Peyer's patch (tissue), 4 donors: ENCODE measurements at regions not wholly inside any gene's neighbourhood (a gene's known extent, or its start where the extent isn't known, plus 50 kb on each side); places are given as distances from the start of the nearest gene placed in this dataset.

Experiments used
- DNase-seq, 3 donors: peaks; one replicate each; pipeline ENCODE4 v3.0.0-alpha.2; 2017 to 2019
- H3K27ac ChIP-seq, 4 donors: fragments of 200-600 bp; sonication (generic); one replicate each; pipeline ENCODE4 v1.5.1; 2016 to 2019
- H3K27me3 ChIP-seq, 2 donors: fragments of 200-600 bp; sonication (generic); one replicate each; pipeline ENCODE4 v1.5.1; 2019
- H3K36me3 ChIP-seq, 3 donors: fragments of 200-600 bp; sonication (generic); one replicate each; pipeline ENCODE4 v1.5.1; 2016 to 2019
- H3K4me1 ChIP-seq, 4 donors: fragments of 200-600 bp; sonication (generic); one replicate each; pipeline ENCODE4 v1.5.1; 2016 to 2019
- H3K4me3 ChIP-seq, 4 donors: fragments of 200-600 bp; sonication (generic); 1 replicate in 3 of 4; 2 replicates in 1 of 4; pipeline ENCODE4 v1.5.1; 2016 to 2019; ENCODE audit warnings: mild to moderate bottlenecking in 1 of 4
- H3K9me3 ChIP-seq, 4 donors: fragments of 200-600 bp; sonication (generic); one replicate each; pipeline ENCODE4 v1.5.1; 2016 to 2019; ENCODE audit warnings: mild to moderate bottlenecking in 1 of 4
- CTCF ChIP-seq, 6 experiments: fragments of 450-650 bp in 4 of 6; fragments of 200-600 bp in 2 of 6; sonication (generic) in 1 of 6; IDR thresholded peaks; one replicate each; pipeline ENCODE4 v1.5.1; 2017 to 2019; ENCODE audit warnings: antibody characterized with exemption in 6 of 6, mild to moderate bottlenecking in 3 of 6, moderate library complexity in 1 of 6
- POLR2A ChIP-seq, 2 donors: fragments of 450-650 bp; IDR thresholded peaks; one replicate each; pipeline ENCODE4 v1.5.1; 2017; ENCODE audit warnings: antibody characterized with exemption in 2 of 2, mild to moderate bottlenecking in 2 of 2, moderate library complexity in 2 of 2

- DNase-seq: no peak
- Histone ChIP-seq H3K9me3 (no peaks in the 10 kb centered on the region), H3K4me3 (no peak overlapping the region), H3K4me1 (no peaks in the 10 kb centered on the region), H3K36me3 (no peaks in the 10 kb centered on the region), H3K27ac (no peak overlapping the region), H3K27me3 (no peaks in the 10 kb centered on the region)
- TF ChIP-seq CTCF (IDR thresholded peaks at IDR 0.05): no peak
Measured at GRCh38 chr14:98728836-98729235, 543.2 kb downstream of the BCL11B start.

DNA sequence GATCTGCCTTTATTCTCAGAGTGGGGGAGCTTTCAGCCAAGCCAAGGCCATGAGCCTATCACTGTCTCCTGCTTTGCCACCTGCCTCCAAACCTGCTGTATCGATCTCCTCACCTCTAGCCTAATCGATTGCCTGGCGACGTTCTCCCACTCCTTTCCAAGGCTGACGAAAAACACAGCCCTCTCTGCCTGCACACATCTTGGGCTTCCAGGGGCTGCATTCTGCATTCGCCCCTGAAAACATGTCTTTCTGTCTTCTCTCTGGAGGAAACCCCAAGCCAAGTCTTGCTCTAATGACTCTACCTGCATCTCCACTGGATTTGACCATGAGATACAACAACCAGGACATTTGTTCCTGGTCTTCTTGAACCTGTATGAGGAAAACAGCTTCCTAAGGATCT lies 540.7 kb downstream of the BCL11B start:
- Histone ChIP-seq H3K27ac (no peak overlapping the region), H3K36me3 (no peaks in the 10 kb centered on the region)
- no peak for TF ChIP-seq POLR2A (IDR thresholded peaks at IDR 0.05)
- no peak for TF ChIP-seq CTCF (IDR thresholded peaks at IDR 0.05)

DNA sequence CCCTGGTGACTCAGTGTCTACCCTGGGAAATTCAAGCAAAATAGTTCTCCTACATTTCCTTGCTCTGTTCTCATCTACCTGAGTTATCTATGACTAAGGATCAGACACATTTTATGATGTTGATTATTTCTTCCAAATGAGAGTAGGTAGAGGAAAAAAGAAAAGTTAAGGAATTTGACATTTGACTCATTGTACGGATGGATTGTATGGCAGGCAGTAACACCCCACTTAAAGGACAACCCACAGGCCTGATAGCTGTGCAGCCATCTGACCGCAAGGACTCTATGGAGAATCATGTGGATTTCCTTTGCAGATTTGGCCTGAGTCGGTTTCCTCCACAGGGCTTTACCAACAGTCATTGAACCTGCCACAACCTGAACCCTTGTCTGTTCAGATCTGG lies 540.3 kb downstream of the BCL11B start:
- H3K9me3 ChIP-seq: no peaks in the 10 kb centered on the region
- DNase-seq: no peak
- TF ChIP-seq POLR2A (IDR thresholded peaks at IDR 0.05) (no peak), CTCF (IDR thresholded peaks at IDR 0.05) (no peak)
- no peak overlapping the region for H3K27ac ChIP-seq
- H3K36me3 ChIP-seq: no peaks in the 10 kb centered on the region
- no peaks in the 10 kb centered on the region for H3K27me3 ChIP-seq
- H3K4me3 ChIP-seq: no peak overlapping the region
- no peaks in the 10 kb centered on the region for H3K4me1 ChIP-seq

More for the DNA sequence above, 540.7 kb downstream of the BCL11B start:
- no peak overlapping the region for H3K4me3 ChIP-seq
- H3K27me3 ChIP-seq: no peaks in the 10 kb centered on the region
- H3K4me1 ChIP-seq: no peaks in the 10 kb centered on the region
- no peak for DNase-seq
- H3K9me3 ChIP-seq: no peaks in the 10 kb centered on the region

- Histone ChIP-seq H3K27ac (no peak overlapping the region), H3K4me3 (no peak overlapping the region), H3K36me3 (no peaks in the 10 kb centered on the region), H3K4me1 (no peaks in the 10 kb centered on the region), H3K27me3 (no peaks in the 10 kb centered on the region), H3K9me3 (no peaks in the 10 kb centered on the region)
- DNase-seq: no peak
- TF ChIP-seq CTCF (IDR thresholded peaks at IDR 0.05) (no peak), POLR2A (IDR thresholded peaks at IDR 0.05) (no peak)
Measured at GRCh38 chr14:98733536-98733935, 538.5 kb downstream of the BCL11B start.

GRCh38 chr14:98736701-98737338 lies 535.2 kb downstream of the BCL11B start:
- no peaks in the 10 kb centered on the region for H3K36me3 ChIP-seq
- TF ChIP-seq POLR2A (IDR thresholded peaks at IDR 0.05): no peak
- no peak for TF ChIP-seq CTCF (IDR thresholded peaks at IDR 0.05)
- no peak overlapping the region for H3K27ac ChIP-seq
- no peaks in the 10 kb centered on the region for H3K4me1 ChIP-seq
- H3K9me3 ChIP-seq: no peaks in the 10 kb centered on the region
- no peaks in the 10 kb centered on the region for H3K27me3 ChIP-seq
- no peak overlapping the region for H3K4me3 ChIP-seq
- DNase-seq: no peak

- Histone ChIP-seq H3K27ac (no peak overlapping the region), H3K4me1 (no peaks in the 10 kb centered on the region), H3K27me3 (no peaks in the 10 kb centered on the region), H3K36me3 (no peaks in the 10 kb centered on the region), H3K9me3 (no peaks in the 10 kb centered on the region), H3K4me3 (no peak overlapping the region)
- TF ChIP-seq CTCF (IDR thresholded peaks at IDR 0.05) (no peak), POLR2A (IDR thresholded peaks at IDR 0.05) (no peak)
- no peak for DNase-seq
Measured at GRCh38 chr14:98741523-98741922, 530.5 kb downstream of the BCL11B start.
